IMR-90 (cell line): ENCODE measurements at regions not wholly inside any gene's neighbourhood (a gene's known extent, or its start where the extent isn't known, plus 50 kb on each side); places are given as distances from the start of the nearest gene placed in this dataset.

Experiments used
- ATAC-seq: fragments of 200-7000 bp; cut with Tn5 transposase; 2 replicates; pipeline ENCODE4 v1.9.1; 2020; ENCODE audit warnings: low read depth, mild to moderate bottlenecking, moderate library complexity
- BruUV-seq: library from RNA; stranded (reverse); fragments of 400-500 nt; replicated peaks from 2 replicates; lab custom pipeline; 2021; lab: Mats Ljungman, UMichigan
- CTCF ChIA-PET: fragments of 300-600 bp; formaldehyde crosslinking; extraction: SDS; loops from one replicate; lab custom pipeline; 2021; ENCODE audit warnings: antibody characterized with exemption; lab: Yijun Ruan, JAX
- POLR2A ChIA-PET: fragments of 300-600 bp; sonication (Branson Sonifier 250); formaldehyde crosslinking; loops from one replicate; lab custom pipeline; 2022; ENCODE audit warnings: antibody characterized with exemption; ENCODE audit not compliant: unreplicated experiment; lab: Charles Lee
- DNase-seq: peaks from one replicate; pipeline ENCODE4 v3.0.0; 2013
- H2AFZ ChIP-seq: replicated peaks from 2 replicates; pipeline ENCODE3; 2013; ENCODE audit warnings: low read length, mild to moderate bottlenecking; ENCODE audit not compliant: poor library complexity
- H2AK5ac ChIP-seq: 2 replicates; pipeline ENCODE4 v1.6.1; 2013; ENCODE audit warnings: low read depth, low read length, inconsistent platforms
- H2AK9ac ChIP-seq: replicated peaks from 2 replicates; pipeline ENCODE3; 2013; ENCODE audit warnings: mild to moderate bottlenecking, low read depth, low read length, moderate library complexity; ENCODE audit not compliant: poor library complexity
- H2BK120ac ChIP-seq: 2 replicates; pipeline ENCODE4 v1.6.1; 2013; ENCODE audit warnings: low read depth, low read length, inconsistent platforms
- H2BK15ac ChIP-seq: 3 replicates; pipeline ENCODE4 v1.6.1; 2013; ENCODE audit warnings: low read depth, low read length, inconsistent platforms
- H2BK20ac ChIP-seq: 2 replicates; pipeline ENCODE4 v1.6.1; 2013; ENCODE audit warnings: low read depth, mild to moderate bottlenecking, inconsistent platforms, low read length, moderate library complexity
- H2BK5ac ChIP-seq: 2 replicates; pipeline ENCODE4 v1.6.1; 2013; ENCODE audit warnings: mild to moderate bottlenecking, low read depth, low read length, inconsistent platforms; ENCODE audit not compliant: poor library complexity, severe bottlenecking
- H3K14ac ChIP-seq: replicated peaks from 2 replicates; pipeline ENCODE4 v1.6.1; 2013; ENCODE audit warnings: low read depth, low read length, inconsistent platforms
- H3K18ac ChIP-seq: 2 replicates; pipeline ENCODE4 v1.6.1; 2013; ENCODE audit warnings: low read depth, low read length, control low read depth
- H3K23ac ChIP-seq: 2 replicates; pipeline ENCODE4 v1.6.1; 2013; ENCODE audit warnings: low read depth, low read length, inconsistent platforms
- H3K27ac ChIP-seq: 2 replicates; pipeline ENCODE4 v1.5.1; 2013; ENCODE audit warnings: mild to moderate bottlenecking, control low read depth, low read length; ENCODE audit not compliant: insufficient read depth
- H3K27me3 ChIP-seq: 2 replicates; pipeline ENCODE4 v1.6.1; 2013; ENCODE audit warnings: low read length; ENCODE audit not compliant: control insufficient read depth, insufficient read depth
- H3K36me3 ChIP-seq: 2 replicates; pipeline ENCODE4 v1.6.1; 2013; ENCODE audit warnings: low read length, mixed read lengths; ENCODE audit not compliant: control insufficient read depth, insufficient read depth
- H3K4ac ChIP-seq: 2 replicates; pipeline ENCODE4 v1.6.1; 2013; ENCODE audit warnings: low read depth, low read length, inconsistent platforms
- H3K4me1 ChIP-seq: 2 replicates; pipeline ENCODE4 v1.6.1; 2013; ENCODE audit warnings: low read length, mixed read lengths; ENCODE audit not compliant: control insufficient read depth, insufficient read depth
- H3K4me2 ChIP-seq: 2 replicates; pipeline ENCODE4 v1.6.1; 2013; ENCODE audit warnings: low read depth, mild to moderate bottlenecking, control low read depth, low read length, moderate library complexity
- H3K4me3 ChIP-seq: 2 replicates; pipeline ENCODE4 v1.5.1; 2013; ENCODE audit warnings: low read depth, mild to moderate bottlenecking, control low read depth, low read length, moderate library complexity; ENCODE audit not compliant: insufficient read depth
- H3K56ac ChIP-seq: 2 replicates; pipeline ENCODE4 v1.6.1; 2013; ENCODE audit warnings: low read length, inconsistent platforms; ENCODE audit not compliant: insufficient read depth; ENCODE audit errors: extremely low read depth
- H3K79me1 ChIP-seq, 2 experiments: 2 replicates each; pipeline ENCODE4 v1.6.1; 2013; ENCODE audit warnings: low read length in 2 of 2, inconsistent platforms in 1 of 2, low read depth in 1 of 2
- H3K9ac ChIP-seq: 2 replicates; pipeline ENCODE4 v1.6.1; 2013; ENCODE audit warnings: low read depth, low read length, control low read depth
- H3K9me1 ChIP-seq: 2 replicates; pipeline ENCODE4 v1.6.1; 2013; ENCODE audit warnings: low read length, inconsistent platforms; ENCODE audit not compliant: insufficient read depth
- H3K9me3 ChIP-seq: 2 replicates; pipeline ENCODE4 v1.6.1; 2013; ENCODE audit warnings: low read length; ENCODE audit not compliant: control insufficient read depth, insufficient read depth
- H4K20me1 ChIP-seq: 2 replicates; pipeline ENCODE4 v1.6.1; 2013; ENCODE audit warnings: low read length, inconsistent platforms; ENCODE audit not compliant: insufficient read depth
- H4K5ac ChIP-seq: 2 replicates; pipeline ENCODE4 v1.6.1; 2013; ENCODE audit warnings: mild to moderate bottlenecking, low read depth, low read length, control low read depth
- H4K8ac ChIP-seq, 2 experiments: 2 replicates each; pipeline ENCODE4 v1.6.1; 2013; ENCODE audit warnings: low read depth in 2 of 2, low read length in 2 of 2, control low read depth in 1 of 2, inconsistent platforms in 1 of 2
- H4K91ac ChIP-seq: 2 replicates; pipeline ENCODE4 v1.6.1; 2013; ENCODE audit warnings: low read depth, low read length, inconsistent platforms; ENCODE audit not compliant: insufficient read depth
- CTCF ChIP-seq: conservative IDR thresholded peaks from 2 replicates; pipeline ENCODE4 v1.5.1; 2012; ENCODE audit warnings: mild to moderate bottlenecking, low read depth, low read length, improper control_type of control experiment
- MAFK ChIP-seq: IDR thresholded peaks from 2 replicates; pipeline ENCODE4 v1.6.1; 2012; ENCODE audit warnings: low read depth, low read length, improper control_type of control experiment
- WGBS, 2 experiments: methylation state at CpG; one replicate each; pipeline versions ENCODE4 v1.1.5 to v1.1.7; 2013; ENCODE audit warnings: missing lambda C conversion rate in 2 of 2; ENCODE audit not compliant: insufficient read length in 1 of 2; ENCODE audit errors: extremely low coverage in 2 of 2; 5-methylcytosine and 5-hydroxymethylcytosine counted together
- dilution Hi-C: fragments of 300-500 bp; cut with HindIII; formaldehyde crosslinking; loops from one replicate; pipeline ENCODE4 v1.14.3; 2018; ENCODE audit warnings: low sequenced_read_pairs; ENCODE audit not compliant: unreplicated experiment
- in situ Hi-C: fragments of 300-500 bp; cut with MboI; formaldehyde crosslinking; loops from 3 replicates; pipeline ENCODE4 v1.14.3; 2019; ENCODE audit warnings: low sequenced_read_pairs, inconsistent platforms, mixed read lengths
- intact Hi-C: fragments of 100-400 bp; cut with micrococcal nuclease; formaldehyde crosslinking; loops from 2 replicates; pipeline ENCODE4 v1.10.0; 2022

GRCh38 chr5:169460123-169460522 lies 123.5 kb upstream of the SPDL1 start:
- no peak overlapping the region for H2AK5ac ChIP-seq
- H2BK120ac ChIP-seq, result no peak overlapping the region
- H3K27ac ChIP-seq, result no peak overlapping the region
- no peaks in the 10 kb centered on the region for H3K27me3 ChIP-seq
- CTCF ChIA-PET, result no interaction called here
- H3K36me3 ChIP-seq, result no peaks in the 10 kb centered on the region
- H3K4ac ChIP-seq, result no peak overlapping the region
- H4K91ac ChIP-seq, result no peak overlapping the region
- no peak overlapping the region for H2BK15ac ChIP-seq
- H2BK20ac ChIP-seq, result no peak overlapping the region
- intact Hi-C loops, result no loop called here
- no peak overlapping the region for H3K9ac ChIP-seq
- dilution Hi-C loops, result no loop called here
- H3K4me2 ChIP-seq, result no peak overlapping the region
- no peak overlapping the region for H3K4me3 ChIP-seq
- in situ Hi-C loops, result no loop called here
- no TSS peak for BruUV-seq
- H3K4me1 ChIP-seq, result no peaks in the 10 kb centered on the region
- 83% methylated on average over 1 of the region's 1 CpG; no CpG with 5 or more reads in 1 of the 2 experiments for WGBS, 2 experiments
- peak; percentile 45 for TF ChIP-seq MAFK
- no peak for TF ChIP-seq CTCF
- H4K5ac ChIP-seq, result no peak overlapping the region
- no peak overlapping the region for H3K56ac ChIP-seq
- DNase-seq, result no peak
- no peaks in the 10 kb centered on the region for H3K79me1 ChIP-seq
- H2AFZ ChIP-seq, result no peak overlapping the region
- H4K8ac ChIP-seq, result no peak overlapping the region
- ATAC-seq, result no peak
- no peak overlapping the region for H2BK5ac ChIP-seq
- no peak overlapping the region for H3K23ac ChIP-seq
- H3K9me1 ChIP-seq, result no peaks in the 10 kb centered on the region
- no peaks in the 10 kb centered on the region for H3K9me3 ChIP-seq
- POLR2A ChIA-PET, result no interaction called here
- H3K14ac ChIP-seq, result no peak overlapping the region
- no peak overlapping the region for H3K18ac ChIP-seq
- no peak overlapping the region for H2AK9ac ChIP-seq
- no peaks in the 10 kb centered on the region for H4K20me1 ChIP-seq
